Natural killer cell (primary cell): ENCODE measurements at regions not wholly inside any gene's neighbourhood (a gene's known extent, or its start where the extent isn't known, plus 50 kb on each side); places are given as distances from the start of the nearest gene placed in this dataset.
A peak's percentile ranks its signal among the peaks of the same experiment; 100 is the strongest.
"Not testable (repeated sequence)": the region's sequence is repeated elsewhere in the genome, so short reads cannot be mapped to it uniquely, and the experiment has no call there.

Source experiments
- ATAC-seq, 3 donors: fragments of 150-1000 bp in 2 of 3; fragments of 200-7000 bp in 1 of 3; cut with Tn5 transposase; 1 replicate in 1 of 3; 2 replicates in 2 of 3; pipeline ENCODE4 v1.10.0; 2021; ENCODE audit warnings: mild to moderate bottlenecking in 2 of 3, moderate library complexity in 2 of 3
- DNase-seq, 2 donors: peaks; one replicate each; pipeline versions ENCODE4 v3.0.0 to v3.0.0-alpha.2; 2013 to 2021; ENCODE audit warnings: mixed read lengths in 1 of 2
- H3K27ac ChIP-seq: one replicate; pipeline ENCODE4 v1.5.1; 2013; ENCODE audit warnings: mild to moderate bottlenecking, low read length
- H3K27me3 ChIP-seq: one replicate; pipeline ENCODE4 v1.6.1; 2013; ENCODE audit warnings: low read length; ENCODE audit not compliant: control insufficient read depth, insufficient read depth
- H3K36me3 ChIP-seq: one replicate; pipeline ENCODE4 v1.6.1; 2013; ENCODE audit warnings: low read length; ENCODE audit not compliant: control insufficient read depth, insufficient read depth
- H3K4me1 ChIP-seq: one replicate; pipeline ENCODE4 v1.6.1; 2013; ENCODE audit warnings: low read length; ENCODE audit not compliant: control insufficient read depth, insufficient read depth
- H3K4me3 ChIP-seq: one replicate; pipeline ENCODE4 v1.5.1; 2013; ENCODE audit warnings: low read length
- H3K9me3 ChIP-seq: one replicate; pipeline ENCODE4 v1.6.1; 2013; ENCODE audit warnings: low read length; ENCODE audit not compliant: control insufficient read depth, insufficient read depth
- H3K27ac Mint-ChIP-seq, 2 donors: one replicate each; pipeline ENCODE4 v1.8.0; 2022; ENCODE audit warnings: mild to moderate bottlenecking in 2 of 2, mixed read lengths in 2 of 2, moderate library complexity in 1 of 2
- H3K27me3 Mint-ChIP-seq, 2 donors: one replicate each; pipeline ENCODE4 v1.8.0; 2022; ENCODE audit warnings: low read depth in 2 of 2, mixed read lengths in 2 of 2
- H3K36me3 Mint-ChIP-seq: one replicate; pipeline ENCODE4 v1.8.0; 2022; ENCODE audit warnings: mixed read lengths
- H3K4me1 Mint-ChIP-seq, 2 donors: one replicate each; pipeline ENCODE4 v1.8.0; 2022; ENCODE audit warnings: mixed read lengths in 2 of 2
- H3K4me3 Mint-ChIP-seq: one replicate; pipeline ENCODE4 v1.8.0; 2022; ENCODE audit warnings: mild to moderate bottlenecking, moderate library complexity, mixed read lengths
- H3K9me3 Mint-ChIP-seq, 2 donors: one replicate each; pipeline ENCODE4 v1.8.0; 2022; ENCODE audit warnings: mixed read lengths in 2 of 2
- CTCF ChIP-seq: fragments of 200-600 bp; IDR thresholded peaks from one replicate; pipeline ENCODE4 v1.8.0; 2022; ENCODE audit warnings: antibody characterized with exemption
- WGBS: methylation state at CpG from one replicate; pipeline ENCODE4 v1.1.7; 2013; ENCODE audit warnings: missing lambda C conversion rate; ENCODE audit not compliant: insufficient coverage; 5-methylcytosine and 5-hydroxymethylcytosine counted together
- intact Hi-C: fragments of 100-400 bp; cut with micrococcal nuclease; formaldehyde crosslinking; loops from one replicate; pipeline ENCODE4 v1.14.2; 2022

- H3K27ac Mint-ChIP-seq: no peak overlapping the region
- no peaks in the 10 kb centered on the region for H3K9me3 Mint-ChIP-seq
- Histone ChIP-seq H3K9me3 (no peaks in the 10 kb centered on the region), H3K36me3 (no peaks in the 10 kb centered on the region), H3K4me3 (no peak overlapping the region), H3K27ac (no peak overlapping the region), H3K4me1 (no peaks in the 10 kb centered on the region), H3K27me3 (no peaks in the 10 kb centered on the region)
- TF ChIP-seq CTCF: no peak
- no CpG with 5 or more reads among the region's 2 CpGs for WGBS
- no peaks in the 10 kb centered on the region for H3K36me3 Mint-ChIP-seq
- H3K4me3 Mint-ChIP-seq: no peak overlapping the region
- intact Hi-C loops: no loop called here
- H3K27me3 Mint-ChIP-seq: peaks cover 0 to 18% of the 10 kb centered on the region in 2 donors
- no peaks in the 10 kb centered on the region for H3K4me1 Mint-ChIP-seq
- DNase-seq (no peak), ATAC-seq (no peak)
Observed at GRCh38 chr3:178107804-178108203, 428.4 kb upstream of the KCNMB2 start.

- Histone ChIP-seq H3K27ac (no peak overlapping the region), H3K27me3 (no peaks in the 10 kb centered on the region), H3K4me1 (no peaks in the 10 kb centered on the region), H3K9me3 (no peaks in the 10 kb centered on the region), H3K36me3 (no peaks in the 10 kb centered on the region), H3K4me3 (no peak overlapping the region)
- WGBS: no CpG with 5 or more reads among the region's 2 CpGs
- peaks cover 0 to 18% of the 10 kb centered on the region in 2 donors for H3K27me3 Mint-ChIP-seq
- no peaks in the 10 kb centered on the region for H3K4me1 Mint-ChIP-seq
- no peak overlapping the region for H3K27ac Mint-ChIP-seq
- ATAC-seq (no peak), DNase-seq (no peak)
- no peak for TF ChIP-seq CTCF
- no peaks in the 10 kb centered on the region for H3K36me3 Mint-ChIP-seq
- H3K9me3 Mint-ChIP-seq: no peaks in the 10 kb centered on the region
- no peak overlapping the region for H3K4me3 Mint-ChIP-seq
- intact Hi-C loops: no loop called here
Observed at GRCh38 chr3:178109691-178110090, 426.5 kb upstream of the KCNMB2 start.

- Mint-ChIP-seq H3K27ac (peak overlapping the region in 1 of 2 donors; percentile 14), H3K9me3 (no peaks in the 10 kb centered on the region), H3K36me3 (no peaks in the 10 kb centered on the region), H3K4me1 (no peaks in the 10 kb centered on the region), H3K27me3 (peaks cover 0 to 18% of the 10 kb centered on the region in 2 donors), H3K4me3 (no peak overlapping the region)
- DNase-seq: no peak
- Histone ChIP-seq H3K27me3 (no peaks in the 10 kb centered on the region), H3K4me3 (no peak overlapping the region), H3K27ac (no peak overlapping the region), H3K4me1 (no peaks in the 10 kb centered on the region), H3K36me3 (no peaks in the 10 kb centered on the region), H3K9me3 (no peaks in the 10 kb centered on the region)
- no peak for ATAC-seq
- no peak for TF ChIP-seq CTCF
- intact Hi-C loops: no loop called here
- WGBS: 93% methylated on average over 5 of the region's 6 CpGs
Observed at GRCh38 chr3:178112134-178112533, 424.1 kb upstream of the KCNMB2 start.

GRCh38 chr3:178112552-178112951 is 423.7 kb upstream of the KCNMB2 start:
- H3K4me3 Mint-ChIP-seq, DNase-seq, intact Hi-C loops, H3K27me3 ChIP-seq, H3K9me3 ChIP-seq, ATAC-seq, H3K4me1 Mint-ChIP-seq, H3K9me3 Mint-ChIP-seq, H3K4me3 ChIP-seq, H3K4me1 ChIP-seq, H3K36me3 ChIP-seq, H3K27ac ChIP-seq, H3K36me3 Mint-ChIP-seq: not testable (repeated sequence)
- WGBS: 100% methylated on average over 1 of the region's 1 CpG
- Mint-ChIP-seq H3K27ac (peak overlapping the region in 1 of 2 donors; percentile 14), H3K27me3 (peaks cover 0 to 15% of the 10 kb centered on the region in 2 donors)
